SK-N-SH treated with all-trans-retinoic acid at 6 μM for 48 hours (cell line): ENCODE measurements at regions not wholly inside any gene's neighbourhood (a gene's known extent, or its start where the extent isn't known, plus 50 kb on each side); places are given as distances from the start of the nearest gene placed in this dataset.

Source experiments
- ATAC-seq: fragments of 200-7000 bp; cut with Tn5 transposase; 3 replicates; pipeline ENCODE4 v1.9.1; 2020; ENCODE audit warnings: mild to moderate bottlenecking, moderate library complexity
- BACH2 ChIP-seq: fragments of 250-450 bp; sonication (Bioruptor Pico); IDR thresholded peaks from 2 replicates; pipeline ENCODE4 v1.9.0; 2021; ENCODE audit warnings: mild to moderate bottlenecking, borderline replicate concordance
- CSDC2 ChIP-seq: fragments of 250-450 bp; sonication (Bioruptor Pico); IDR thresholded peaks from 2 replicates; pipeline ENCODE4 v1.5.0; 2020; ENCODE audit warnings: mild to moderate bottlenecking, moderate library complexity
- ESRRG ChIP-seq: fragments of 250-450 bp; sonication (Bioruptor Pico); IDR thresholded peaks from 2 replicates; pipeline ENCODE4 v1.6.1; 2021; ENCODE audit warnings: mild to moderate bottlenecking
- GLIS3 ChIP-seq: fragments of 250-450 bp; sonication (Bioruptor Pico); IDR thresholded peaks from 2 replicates; pipeline ENCODE4 v1.5.0; 2020; ENCODE audit warnings: mild to moderate bottlenecking, moderate library complexity
- ISL1 ChIP-seq: fragments of 250-450 bp; sonication (Bioruptor Pico); IDR thresholded peaks from 2 replicates; pipeline ENCODE4 v2.1.2; 2022; ENCODE audit warnings: mild to moderate bottlenecking, moderate library complexity
- OSR1 ChIP-seq: fragments of 250-450 bp; sonication (Bioruptor Pico); IDR thresholded peaks from 2 replicates; pipeline ENCODE4 v1.8.0; 2022; ENCODE audit warnings: moderate library complexity, mild to moderate bottlenecking, inconsistent platforms
- PPARA ChIP-seq: fragments of 250-450 bp; sonication (Bioruptor Pico); IDR thresholded peaks from 2 replicates; pipeline ENCODE4 v1.5.0; 2020; ENCODE audit warnings: mild to moderate bottlenecking, borderline replicate concordance
- RARB ChIP-seq: fragments of 250-450 bp; sonication (Bioruptor Pico); IDR thresholded peaks from 2 replicates; pipeline ENCODE4 v1.8.0; 2021; ENCODE audit warnings: mild to moderate bottlenecking, moderate library complexity
- SNAI2 ChIP-seq: fragments of 250-450 bp; sonication (Bioruptor Pico); IDR thresholded peaks from 2 replicates; pipeline ENCODE4 v1.5.0; 2020; ENCODE audit warnings: mild to moderate bottlenecking, moderate library complexity
- TCF4 ChIP-seq: fragments of 250-450 bp; sonication (Bioruptor Pico); IDR thresholded peaks from 2 replicates; pipeline ENCODE4 v1.8.0; 2021; ENCODE audit warnings: mild to moderate bottlenecking, moderate library complexity, borderline replicate concordance
- ZFP3 ChIP-seq: fragments of 250-450 bp; sonication (Bioruptor Pico); IDR thresholded peaks from 2 replicates; pipeline ENCODE4 v1.5.0; 2020; ENCODE audit warnings: mild to moderate bottlenecking, moderate library complexity
- ZFP30 ChIP-seq: fragments of 450-650 bp; formaldehyde crosslinking; IDR thresholded peaks from 2 replicates; pipeline ENCODE4 v1.5.0; 2022; ENCODE audit warnings: mild to moderate bottlenecking, moderate library complexity
- ZNF565 ChIP-seq: fragments of 450-650 bp; formaldehyde crosslinking; conservative IDR thresholded peaks from 2 replicates; pipeline ENCODE4 v1.5.0; 2020; ENCODE audit warnings: low read depth, mild to moderate bottlenecking, moderate library complexity
- ZNF70 ChIP-seq: fragments of 450-650 bp; formaldehyde crosslinking; IDR thresholded peaks from 2 replicates; pipeline ENCODE4 v1.5.0; 2020; ENCODE audit warnings: mild to moderate bottlenecking, moderate library complexity
- ZNF8 ChIP-seq: fragments of 450-650 bp; formaldehyde crosslinking; IDR thresholded peaks from 2 replicates; pipeline ENCODE4 v1.5.0; 2020; ENCODE audit warnings: mild to moderate bottlenecking, moderate library complexity
- TF ChIP-seq, protein P1 (sequence below): fragments of 250-450 bp; sonication (Bioruptor Pico); IDR thresholded peaks from 2 replicates; pipeline ENCODE4 v1.8.0; 2020; ENCODE audit warnings: mild to moderate bottlenecking, moderate library complexity, borderline replicate concordance
- TF ChIP-seq, protein P2 (sequence below): fragments of 250-450 bp; sonication (Bioruptor Pico); IDR thresholded peaks from 2 replicates; pipeline ENCODE4 v1.5.1; 2021; ENCODE audit warnings: mild to moderate bottlenecking, moderate library complexity
- TF ChIP-seq, protein P3 (sequence below): fragments of 250-450 bp; sonication (Bioruptor Pico); IDR thresholded peaks from 2 replicates; pipeline ENCODE4 v1.8.0; 2021; ENCODE audit warnings: low read depth, mild to moderate bottlenecking, moderate library complexity, borderline replicate concordance
- TF ChIP-seq, protein P4 (sequence below): fragments of 250-450 bp; sonication (Bioruptor Pico); IDR thresholded peaks from 2 replicates; pipeline ENCODE4 v1.5.0; 2020; ENCODE audit warnings: mild to moderate bottlenecking, moderate library complexity
- TF ChIP-seq, protein P5 (sequence below): fragments of 250-450 bp; sonication (Bioruptor Pico); IDR thresholded peaks from 2 replicates; pipeline ENCODE4 v1.5.1; 2020; ENCODE audit warnings: low read depth, mild to moderate bottlenecking, moderate library complexity

DNA sequence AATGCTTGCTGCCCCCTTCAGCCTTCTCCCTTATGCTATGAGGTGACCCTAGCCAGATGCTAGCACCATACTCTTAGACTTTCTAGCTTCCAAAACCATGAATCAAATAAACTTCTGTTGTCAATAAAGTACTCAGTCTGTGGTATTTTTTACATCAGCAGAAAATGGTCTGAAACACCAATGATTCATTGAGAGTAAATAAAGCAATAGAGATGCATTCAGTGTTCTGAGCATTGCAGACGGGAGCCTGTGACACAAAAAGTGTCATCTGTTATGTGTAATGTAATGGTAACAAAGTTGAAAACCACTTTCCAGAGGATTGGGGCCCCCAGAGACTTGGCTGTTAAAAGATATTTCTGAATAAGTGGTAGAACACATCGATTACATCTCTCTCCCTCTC is 758.0 kb upstream of the NRXN1 start:
- ATAC-seq: no peak

DNA sequence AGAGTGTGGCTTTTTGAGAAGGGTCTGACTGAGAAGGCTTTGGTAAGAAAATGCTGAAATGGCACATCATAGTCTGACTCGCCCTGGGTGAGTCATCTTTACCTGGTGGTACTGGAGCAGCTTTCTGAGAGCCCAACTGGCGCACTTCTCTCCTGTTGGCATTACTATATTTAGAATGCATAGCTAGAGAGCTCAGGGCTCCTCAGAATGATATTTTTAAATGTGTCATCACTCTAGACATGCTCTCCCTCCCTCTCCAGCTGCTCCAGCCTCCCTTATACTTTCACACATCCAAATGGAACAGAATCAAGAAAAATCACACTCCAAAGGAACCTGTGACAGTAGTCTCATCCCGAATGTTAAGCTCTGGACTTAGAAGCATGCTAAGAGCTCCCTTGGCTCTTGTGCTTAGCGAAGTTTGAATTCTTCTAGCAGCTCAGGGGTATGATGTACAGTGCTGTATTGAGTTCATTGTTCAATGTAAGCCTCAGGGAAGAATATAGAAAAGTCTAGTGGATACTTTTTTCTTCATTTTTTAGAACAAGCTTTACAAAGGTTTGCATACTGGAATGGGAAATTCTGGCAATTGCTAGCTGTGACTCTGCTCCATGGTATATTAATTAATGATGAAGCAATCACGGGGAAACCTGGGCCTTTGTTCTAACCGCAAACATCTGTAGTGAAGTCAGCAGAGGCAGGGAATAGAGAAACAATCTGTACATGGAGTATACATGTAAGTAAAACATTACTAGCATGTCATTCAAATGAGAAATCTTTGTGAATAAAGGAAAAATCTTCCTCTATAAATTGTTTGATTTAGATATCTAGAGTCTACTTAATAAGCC is 751.2 kb upstream of the NRXN1 start:
- TF ChIP-seq SNAI2 (CRISPR knock-in tag): no peak
- ATAC-seq: peak; percentile 60

More for the DNA sequence above, 758.0 kb upstream of the NRXN1 start:
- TF ChIP-seq ISL1 (CRISPR knock-in tag) (no peak), ESRRG (no peak), OSR1 (CRISPR knock-in tag) (no peak), BACH2 (CRISPR knock-in tag) (no peak), SNAI2 (CRISPR knock-in tag) (no peak), ZNF8 (CRISPR knock-in tag) (no peak), ZFP3 (CRISPR knock-in tag) (no peak), RARB (CRISPR knock-in tag) (no peak), CSDC2 (CRISPR knock-in tag) (no peak), ZNF565 (CRISPR knock-in tag) (no peak), TCF4 (no peak), ZNF70 (CRISPR knock-in tag) (no peak), GLIS3 (no peak)
- TF ChIP-seq, protein P1, sequence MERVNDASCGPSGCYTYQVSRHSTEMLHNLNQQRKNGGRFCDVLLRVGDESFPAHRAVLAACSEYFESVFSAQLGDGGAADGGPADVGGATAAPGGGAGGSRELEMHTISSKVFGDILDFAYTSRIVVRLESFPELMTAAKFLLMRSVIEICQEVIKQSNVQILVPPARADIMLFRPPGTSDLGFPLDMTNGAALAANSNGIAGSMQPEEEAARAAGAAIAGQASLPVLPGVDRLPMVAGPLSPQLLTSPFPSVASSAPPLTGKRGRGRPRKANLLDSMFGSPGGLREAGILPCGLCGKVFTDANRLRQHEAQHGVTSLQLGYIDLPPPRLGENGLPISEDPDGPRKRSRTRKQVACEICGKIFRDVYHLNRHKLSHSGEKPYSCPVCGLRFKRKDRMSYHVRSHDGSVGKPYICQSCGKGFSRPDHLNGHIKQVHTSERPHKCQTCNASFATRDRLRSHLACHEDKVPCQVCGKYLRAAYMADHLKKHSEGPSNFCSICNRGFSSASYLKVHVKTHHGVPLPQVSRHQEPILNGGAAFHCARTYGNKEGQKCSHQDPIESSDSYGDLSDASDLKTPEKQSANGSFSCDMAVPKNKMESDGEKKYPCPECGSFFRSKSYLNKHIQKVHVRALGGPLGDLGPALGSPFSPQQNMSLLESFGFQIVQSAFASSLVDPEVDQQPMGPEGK: no peak
- TF ChIP-seq, protein P2, sequence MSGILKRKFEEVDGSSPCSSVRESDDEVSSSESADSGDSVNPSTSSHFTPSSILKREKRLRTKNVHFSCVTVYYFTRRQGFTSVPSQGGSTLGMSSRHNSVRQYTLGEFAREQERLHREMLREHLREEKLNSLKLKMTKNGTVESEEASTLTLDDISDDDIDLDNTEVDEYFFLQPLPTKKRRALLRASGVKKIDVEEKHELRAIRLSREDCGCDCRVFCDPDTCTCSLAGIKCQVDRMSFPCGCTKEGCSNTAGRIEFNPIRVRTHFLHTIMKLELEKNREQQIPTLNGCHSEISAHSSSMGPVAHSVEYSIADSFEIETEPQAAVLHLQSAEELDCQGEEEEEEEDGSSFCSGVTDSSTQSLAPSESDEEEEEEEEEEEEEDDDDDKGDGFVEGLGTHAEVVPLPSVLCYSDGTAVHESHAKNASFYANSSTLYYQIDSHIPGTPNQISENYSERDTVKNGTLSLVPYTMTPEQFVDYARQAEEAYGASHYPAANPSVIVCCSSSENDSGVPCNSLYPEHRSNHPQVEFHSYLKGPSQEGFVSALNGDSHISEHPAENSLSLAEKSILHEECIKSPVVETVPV (CRISPR knock-in tag): no peak
- TF ChIP-seq, protein P3, sequence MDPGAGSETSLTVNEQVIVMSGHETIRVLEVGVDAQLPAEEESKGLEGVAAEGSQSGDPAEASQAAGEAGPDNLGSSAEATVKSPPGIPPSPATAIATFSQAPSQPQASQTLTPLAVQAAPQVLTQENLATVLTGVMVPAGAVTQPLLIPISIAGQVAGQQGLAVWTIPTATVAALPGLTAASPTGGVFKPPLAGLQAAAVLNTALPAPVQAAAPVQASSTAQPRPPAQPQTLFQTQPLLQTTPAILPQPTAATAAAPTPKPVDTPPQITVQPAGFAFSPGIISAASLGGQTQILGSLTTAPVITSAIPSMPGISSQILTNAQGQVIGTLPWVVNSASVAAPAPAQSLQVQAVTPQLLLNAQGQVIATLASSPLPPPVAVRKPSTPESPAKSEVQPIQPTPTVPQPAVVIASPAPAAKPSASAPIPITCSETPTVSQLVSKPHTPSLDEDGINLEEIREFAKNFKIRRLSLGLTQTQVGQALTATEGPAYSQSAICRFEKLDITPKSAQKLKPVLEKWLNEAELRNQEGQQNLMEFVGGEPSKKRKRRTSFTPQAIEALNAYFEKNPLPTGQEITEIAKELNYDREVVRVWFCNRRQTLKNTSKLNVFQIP (CRISPR knock-in tag): no peak
- TF ChIP-seq, protein P4, sequence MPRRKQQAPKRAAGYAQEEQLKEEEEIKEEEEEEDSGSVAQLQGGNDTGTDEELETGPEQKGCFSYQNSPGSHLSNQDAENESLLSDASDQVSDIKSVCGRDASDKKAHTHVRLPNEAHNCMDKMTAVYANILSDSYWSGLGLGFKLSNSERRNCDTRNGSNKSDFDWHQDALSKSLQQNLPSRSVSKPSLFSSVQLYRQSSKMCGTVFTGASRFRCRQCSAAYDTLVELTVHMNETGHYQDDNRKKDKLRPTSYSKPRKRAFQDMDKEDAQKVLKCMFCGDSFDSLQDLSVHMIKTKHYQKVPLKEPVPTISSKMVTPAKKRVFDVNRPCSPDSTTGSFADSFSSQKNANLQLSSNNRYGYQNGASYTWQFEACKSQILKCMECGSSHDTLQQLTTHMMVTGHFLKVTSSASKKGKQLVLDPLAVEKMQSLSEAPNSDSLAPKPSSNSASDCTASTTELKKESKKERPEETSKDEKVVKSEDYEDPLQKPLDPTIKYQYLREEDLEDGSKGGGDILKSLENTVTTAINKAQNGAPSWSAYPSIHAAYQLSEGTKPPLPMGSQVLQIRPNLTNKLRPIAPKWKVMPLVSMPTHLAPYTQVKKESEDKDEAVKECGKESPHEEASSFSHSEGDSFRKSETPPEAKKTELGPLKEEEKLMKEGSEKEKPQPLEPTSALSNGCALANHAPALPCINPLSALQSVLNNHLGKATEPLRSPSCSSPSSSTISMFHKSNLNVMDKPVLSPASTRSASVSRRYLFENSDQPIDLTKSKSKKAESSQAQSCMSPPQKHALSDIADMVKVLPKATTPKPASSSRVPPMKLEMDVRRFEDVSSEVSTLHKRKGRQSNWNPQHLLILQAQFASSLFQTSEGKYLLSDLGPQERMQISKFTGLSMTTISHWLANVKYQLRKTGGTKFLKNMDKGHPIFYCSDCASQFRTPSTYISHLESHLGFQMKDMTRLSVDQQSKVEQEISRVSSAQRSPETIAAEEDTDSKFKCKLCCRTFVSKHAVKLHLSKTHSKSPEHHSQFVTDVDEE (CRISPR knock-in tag): no peak
- TF ChIP-seq, protein P5, sequence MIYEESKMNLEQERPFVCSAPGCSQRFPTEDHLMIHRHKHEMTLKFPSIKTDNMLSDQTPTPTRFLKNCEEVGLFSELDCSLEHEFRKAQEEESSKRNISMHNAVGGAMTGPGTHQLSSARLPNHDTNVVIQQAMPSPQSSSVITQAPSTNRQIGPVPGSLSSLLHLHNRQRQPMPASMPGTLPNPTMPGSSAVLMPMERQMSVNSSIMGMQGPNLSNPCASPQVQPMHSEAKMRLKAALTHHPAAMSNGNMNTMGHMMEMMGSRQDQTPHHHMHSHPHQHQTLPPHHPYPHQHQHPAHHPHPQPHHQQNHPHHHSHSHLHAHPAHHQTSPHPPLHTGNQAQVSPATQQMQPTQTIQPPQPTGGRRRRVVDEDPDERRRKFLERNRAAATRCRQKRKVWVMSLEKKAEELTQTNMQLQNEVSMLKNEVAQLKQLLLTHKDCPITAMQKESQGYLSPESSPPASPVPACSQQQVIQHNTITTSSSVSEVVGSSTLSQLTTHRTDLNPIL (CRISPR knock-in tag): no peak
- TF ChIP-seq, all 23 proteins: peak for 0

DNA sequence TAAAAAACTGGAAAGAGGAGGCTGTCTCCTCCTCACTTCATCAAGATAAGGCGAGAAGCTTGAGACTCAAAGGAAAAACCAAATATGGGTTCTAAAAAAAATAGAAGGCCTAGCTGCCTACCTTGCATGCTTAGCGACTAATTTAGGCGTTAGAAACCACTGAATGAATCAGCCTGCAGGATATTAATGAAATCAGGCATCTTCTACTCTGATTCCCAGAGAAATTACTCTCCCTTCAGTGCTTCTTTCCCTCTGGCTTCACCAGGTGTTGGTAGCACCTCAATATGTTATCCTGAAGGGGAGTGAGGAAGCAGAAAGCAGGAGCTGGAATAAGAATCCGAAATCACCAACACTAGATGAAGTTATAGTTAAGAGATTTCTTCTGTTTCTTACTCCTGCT is 749.8 kb upstream of the NRXN1 start:
- TF ChIP-seq CSDC2 (CRISPR knock-in tag) (no peak), BACH2 (CRISPR knock-in tag) (no peak), ZFP30 (CRISPR knock-in tag) (no peak), PPARA (CRISPR knock-in tag) (no peak)
- TF ChIP-seq, protein P3 (CRISPR knock-in tag): no peak
- TF ChIP-seq, protein P5 (CRISPR knock-in tag): no peak
- no peak for ATAC-seq
